GM18505 (cell line): ENCODE measurements at regions not wholly inside any gene's neighbourhood (a gene's known extent, or its start where the extent isn't known, plus 50 kb on each side); places are given as distances from the start of the nearest gene placed in this dataset.
"Not testable (repeated sequence)": the region's sequence is repeated elsewhere in the genome, so short reads cannot be mapped to it uniquely, and the experiment has no call there.

ENCODE experiments used
- ATAC-seq: cut with Tn5 transposase; IDR thresholded peaks from one replicate; pipeline ENCODE4 v1.9.1; 2021; ENCODE audit not compliant: unreplicated experiment
- POLR2A ChIP-seq: IDR thresholded peaks from 4 replicates; pipeline ENCODE4 v1.6.1; 2011; ENCODE audit warnings: borderline replicate concordance; ENCODE audit not compliant: insufficient read depth, insufficient read length; ENCODE audit errors: extremely low read depth

GRCh38 chr5:89190515-89191265, 307.7 kb upstream of the MEF2C start:
- ATAC-seq = no peak
- TF ChIP-seq POLR2A = no peak

GRCh38 chr5:89187883-89188465, 305.0 kb upstream of the MEF2C start:
- no peak for ATAC-seq
- no peak for TF ChIP-seq POLR2A

- no peak for TF ChIP-seq POLR2A
These were observed 304.3 kb upstream of the MEF2C start for GRCh38 chr5:89187268-89187667.

GRCh38 chr5:89181546-89181945, 298.6 kb upstream of the MEF2C start:
- no peak for ATAC-seq
- TF ChIP-seq POLR2A = no peak

More at GRCh38 chr5:89187268-89187667, 304.3 kb upstream of the MEF2C start:
- no peak for ATAC-seq

- no peak for TF ChIP-seq POLR2A
- no peak for ATAC-seq
These were observed 296.7 kb upstream of the MEF2C start for GRCh38 chr5:89179731-89180130.

GRCh38 chr5:89178541-89178940, 295.6 kb upstream of the MEF2C start:
- no peak for ATAC-seq
- TF ChIP-seq POLR2A = no peak

- no peak for ATAC-seq
- TF ChIP-seq POLR2A = no peak
These were observed 290.5 kb upstream of the MEF2C start for GRCh38 chr5:89173528-89173927.

- ATAC-seq = peak; percentile 87
- TF ChIP-seq POLR2A = no peak
These were observed 285.8 kb upstream of the MEF2C start for GRCh38 chr5:89168766-89169165.

- ATAC-seq = not testable (repeated sequence)
These were observed 281.7 kb upstream of the MEF2C start for GRCh38 chr5:89164703-89165102.

GRCh38 chr5:89156226-89156625, 273.2 kb upstream of the MEF2C start:
- ATAC-seq = no peak
- TF ChIP-seq POLR2A = no peak

GRCh38 chr5:89147031-89147430, 264.0 kb upstream of the MEF2C start:
- ATAC-seq = no peak
- no peak for TF ChIP-seq POLR2A

GRCh38 chr5:89137148-89137547, 254.2 kb upstream of the MEF2C start:
- TF ChIP-seq POLR2A = no peak
- no peak for ATAC-seq

GRCh38 chr5:89133975-89134374, 251.0 kb upstream of the MEF2C start:
- no peak for TF ChIP-seq POLR2A
- ATAC-seq = no peak

- TF ChIP-seq POLR2A = no peak
- no peak for ATAC-seq
These were observed 250.1 kb upstream of the MEF2C start for GRCh38 chr5:89133129-89133528.
